Gastroesophageal sphincter (tissue), 4 donors: ENCODE measurements at regions not wholly inside any gene's neighbourhood (a gene's known extent, or its start where the extent isn't known, plus 50 kb on each side); places are given as distances from the start of the nearest gene placed in this dataset.
"Not testable (repeated sequence)": the region's sequence is repeated elsewhere in the genome, so short reads cannot be mapped to it uniquely, and the experiment has no call there.

ENCODE experiments used
- ATAC-seq: fragments of 150-250 bp; one replicate; pipeline ENCODE4 v1.9.1; 2016; ENCODE audit warnings: mild to moderate bottlenecking, moderate library complexity
- H3K27ac ChIP-seq, 4 donors: fragments of 200-600 bp; sonication (generic) in 3 of 4; 1 replicate in 3 of 4; 2 replicates in 1 of 4; pipeline ENCODE4 v1.5.1; 2016 to 2019
- H3K27me3 ChIP-seq: fragments of 200-600 bp; sonication (generic); one replicate; pipeline ENCODE4 v1.5.1; 2019
- H3K36me3 ChIP-seq, 2 donors: fragments of 200-600 bp; sonication (generic); one replicate each; pipeline ENCODE4 v1.5.1; 2019; ENCODE audit warnings: control low read depth in 1 of 2
- H3K4me1 ChIP-seq, 3 donors: fragments of 200-600 bp; sonication (generic); 1 replicate in 2 of 3; 2 replicates in 1 of 3; pipeline ENCODE4 v1.5.1; 2016 to 2019; ENCODE audit warnings: control low read depth in 2 of 3
- H3K4me3 ChIP-seq, 2 donors: fragments of 200-600 bp; sonication (generic); one replicate each; pipeline ENCODE4 v1.5.1; 2019; ENCODE audit warnings: mild to moderate bottlenecking in 1 of 2, moderate library complexity in 1 of 2
- H3K9me3 ChIP-seq, 3 donors: fragments of 200-600 bp; sonication (generic); one replicate each; pipeline ENCODE4 v1.5.1; 2017 to 2019; ENCODE audit warnings: control low read depth in 2 of 3
- EP300 ChIP-seq: sonication (generic); formaldehyde crosslinking; IDR thresholded peaks from one replicate; pipeline ENCODE4 v1.6.1; 2017; ENCODE audit warnings: antibody characterized with exemption, mild to moderate bottlenecking
- POLR2A ChIP-seq, 2 donors: fragments of 450-650 bp; IDR thresholded peaks; one replicate each; pipeline ENCODE4 v1.6.1; 2017; ENCODE audit warnings: antibody characterized with exemption in 2 of 2, mild to moderate bottlenecking in 2 of 2, moderate library complexity in 1 of 2
- POLR2AphosphoS5 ChIP-seq: sonication (generic); formaldehyde crosslinking; IDR thresholded peaks from one replicate; pipeline ENCODE4 v1.6.1; 2017; ENCODE audit warnings: antibody characterized with exemption
- WGBS, 2 donors: methylation state at CpG; one replicate each; pipeline ENCODE4 v1.1.5; 2018; ENCODE audit warnings: low coverage in 1 of 2; 5-methylcytosine and 5-hydroxymethylcytosine counted together
- TF ChIP-seq, protein P1 (sequence below), 4 experiments: fragments of 200-600 bp in 2 of 4; fragments of 450-650 bp in 2 of 4; sonication (generic) in 1 of 4; IDR thresholded peaks; one replicate each; pipeline ENCODE4 v1.5.1; 2017 to 2019; ENCODE audit warnings: antibody characterized with exemption in 4 of 4, mild to moderate bottlenecking in 2 of 4, moderate library complexity in 2 of 4

DNA sequence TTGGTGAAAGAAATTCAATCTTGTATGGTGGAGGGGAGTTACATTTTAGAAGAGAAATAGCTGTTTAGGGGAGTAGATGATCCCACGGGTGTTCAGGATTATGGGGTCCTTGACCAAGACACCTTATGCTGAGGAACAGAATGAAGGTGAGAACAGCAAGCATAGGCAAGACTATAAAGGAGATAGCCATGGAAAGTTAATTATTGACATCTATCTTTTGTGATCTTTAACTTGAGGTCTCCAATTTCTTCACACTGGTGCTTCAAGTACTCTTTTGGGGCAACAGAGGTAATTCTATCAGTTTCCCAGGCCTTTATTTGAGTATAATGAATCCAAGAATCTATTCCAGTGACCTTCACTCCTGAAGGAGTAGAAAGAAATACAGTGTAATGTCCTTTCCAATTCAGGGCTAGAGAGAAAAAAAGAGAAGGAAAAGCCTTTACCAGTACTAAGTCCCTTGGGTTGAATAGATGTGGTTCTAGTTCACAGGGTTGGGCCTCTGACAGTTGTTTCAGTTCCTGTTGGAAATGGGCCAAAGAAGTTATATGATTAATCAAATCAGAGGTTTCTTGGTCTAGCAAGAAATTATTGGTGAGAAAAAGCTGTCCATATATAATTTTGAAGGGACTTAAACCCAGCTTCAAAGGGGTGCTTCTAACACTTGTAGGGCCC, 2104.1 kb upstream of the ACO1 start:
- Histone ChIP-seq H3K4me3 (no peak overlapping the region), H3K27me3 (no peaks in the 10 kb centered on the region), H3K27ac (no peak overlapping the region), H3K9me3 (peaks cover 0 to 8% (median 0%) of the 10 kb centered on the region in 3 donors), H3K36me3 (no peaks in the 10 kb centered on the region), H3K4me1 (no peaks in the 10 kb centered on the region)
- TF ChIP-seq POLR2A (IDR thresholded peaks at IDR 0.05) (no peak), EP300 (no peak), POLR2AphosphoS5 (no peak)
- TF ChIP-seq, protein P1, sequence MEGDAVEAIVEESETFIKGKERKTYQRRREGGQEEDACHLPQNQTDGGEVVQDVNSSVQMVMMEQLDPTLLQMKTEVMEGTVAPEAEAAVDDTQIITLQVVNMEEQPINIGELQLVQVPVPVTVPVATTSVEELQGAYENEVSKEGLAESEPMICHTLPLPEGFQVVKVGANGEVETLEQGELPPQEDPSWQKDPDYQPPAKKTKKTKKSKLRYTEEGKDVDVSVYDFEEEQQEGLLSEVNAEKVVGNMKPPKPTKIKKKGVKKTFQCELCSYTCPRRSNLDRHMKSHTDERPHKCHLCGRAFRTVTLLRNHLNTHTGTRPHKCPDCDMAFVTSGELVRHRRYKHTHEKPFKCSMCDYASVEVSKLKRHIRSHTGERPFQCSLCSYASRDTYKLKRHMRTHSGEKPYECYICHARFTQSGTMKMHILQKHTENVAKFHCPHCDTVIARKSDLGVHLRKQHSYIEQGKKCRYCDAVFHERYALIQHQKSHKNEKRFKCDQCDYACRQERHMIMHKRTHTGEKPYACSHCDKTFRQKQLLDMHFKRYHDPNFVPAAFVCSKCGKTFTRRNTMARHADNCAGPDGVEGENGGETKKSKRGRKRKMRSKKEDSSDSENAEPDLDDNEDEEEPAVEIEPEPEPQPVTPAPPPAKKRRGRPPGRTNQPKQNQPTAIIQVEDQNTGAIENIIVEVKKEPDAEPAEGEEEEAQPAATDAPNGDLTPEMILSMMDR (IDR thresholded peaks at IDR 0.05), result no peak
- ATAC-seq, result no peak
- WGBS, 2 donors, result 58 to 60% methylated on average over 1 of the region's 1 CpG

DNA sequence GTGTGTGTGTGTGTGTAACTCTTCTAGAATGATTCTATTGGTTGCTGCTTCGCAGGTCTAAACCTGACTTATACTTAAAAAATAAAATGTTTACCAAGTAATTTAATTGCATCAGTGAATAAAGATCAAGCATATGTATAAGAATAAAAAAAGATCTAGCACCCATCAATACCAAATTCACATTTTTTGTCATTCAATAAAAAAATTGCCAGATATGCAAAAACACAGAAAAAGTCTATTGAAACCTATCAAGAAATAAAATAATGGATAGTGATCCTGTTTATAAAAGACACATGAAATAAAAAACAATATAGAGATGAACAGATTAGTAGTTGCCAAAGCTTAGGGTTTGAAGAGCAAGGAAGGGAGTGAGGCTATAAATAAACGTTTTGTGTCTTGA, 2095.0 kb upstream of the ACO1 start:
- Histone ChIP-seq H3K36me3 (no peaks in the 10 kb centered on the region), H3K9me3 (no peaks in the 10 kb centered on the region), H3K27me3 (no peaks in the 10 kb centered on the region), H3K27ac (no peak overlapping the region), H3K4me1 (no peaks in the 10 kb centered on the region), H3K4me3 (no peak overlapping the region)
- TF ChIP-seq, protein P1 (IDR thresholded peaks at IDR 0.05), result no peak
- TF ChIP-seq EP300, result no peak
- TF ChIP-seq POLR2A (IDR thresholded peaks at IDR 0.05), result no peak
- TF ChIP-seq POLR2AphosphoS5, result no peak
- 59 to 68% methylated on average over 2 of the region's 2 CpGs for WGBS, 2 donors
- ATAC-seq, result no peak

DNA sequence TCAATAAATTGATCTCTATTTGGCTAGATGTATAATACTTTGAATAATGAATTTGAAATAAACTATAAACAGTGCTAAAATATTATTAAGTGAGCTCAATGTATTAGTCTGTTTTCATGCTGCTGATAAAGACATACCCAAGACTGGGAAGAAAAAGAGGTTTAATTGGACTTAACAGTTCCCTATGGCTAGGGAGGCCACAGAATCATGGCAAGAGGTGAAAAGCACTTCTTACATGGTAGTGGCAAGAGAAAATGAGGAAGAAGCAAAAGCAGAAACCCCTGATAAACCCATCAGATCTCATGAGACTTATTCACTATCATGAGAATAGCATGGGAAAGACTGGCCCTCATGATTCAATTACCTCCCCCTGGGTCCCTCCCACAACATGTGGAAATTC, 2092.4 kb upstream of the ACO1 start:
- not testable (repeated sequence) for H3K4me3 ChIP-seq, H3K9me3 ChIP-seq, ATAC-seq, H3K27me3 ChIP-seq, H3K4me1 ChIP-seq, H3K36me3 ChIP-seq, H3K27ac ChIP-seq

DNA sequence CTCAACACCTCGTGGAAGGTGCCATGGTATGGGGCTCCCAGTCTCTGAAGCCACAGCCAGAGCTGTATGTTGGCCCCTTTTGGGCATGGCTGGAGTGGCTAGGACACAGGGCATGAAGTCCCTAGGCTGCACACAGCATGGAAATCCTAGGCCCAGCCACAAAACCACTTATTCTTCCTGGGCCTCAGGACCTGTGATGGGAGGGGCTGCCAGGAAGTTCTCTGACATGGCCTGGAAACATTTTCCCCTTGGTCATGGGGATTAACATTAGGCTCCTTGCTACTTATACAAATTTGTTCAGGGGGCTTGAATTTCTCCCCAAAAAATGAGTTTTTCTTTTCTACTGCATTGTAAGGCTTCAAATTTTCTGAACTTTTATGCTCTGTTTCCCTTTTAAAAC, 2091.2 kb upstream of the ACO1 start:
- 60% methylated on average over 1 of the region's 1 CpG; no CpG with 5 or more reads in 1 of the 2 donors for WGBS, 2 donors
- no peaks in the 10 kb centered on the region for H3K4me1 ChIP-seq
- TF ChIP-seq, protein P1 (IDR thresholded peaks at IDR 0.05), result no peak
- TF ChIP-seq POLR2AphosphoS5 (no peak), EP300 (no peak), POLR2A (IDR thresholded peaks at IDR 0.05) (no peak)
- H3K4me3 ChIP-seq, result no peak overlapping the region
- H3K27ac ChIP-seq, result no peak overlapping the region
- no peaks in the 10 kb centered on the region for H3K27me3 ChIP-seq
- ATAC-seq, result no peak
- no peaks in the 10 kb centered on the region for H3K9me3 ChIP-seq
- H3K36me3 ChIP-seq, result no peaks in the 10 kb centered on the region

DNA sequence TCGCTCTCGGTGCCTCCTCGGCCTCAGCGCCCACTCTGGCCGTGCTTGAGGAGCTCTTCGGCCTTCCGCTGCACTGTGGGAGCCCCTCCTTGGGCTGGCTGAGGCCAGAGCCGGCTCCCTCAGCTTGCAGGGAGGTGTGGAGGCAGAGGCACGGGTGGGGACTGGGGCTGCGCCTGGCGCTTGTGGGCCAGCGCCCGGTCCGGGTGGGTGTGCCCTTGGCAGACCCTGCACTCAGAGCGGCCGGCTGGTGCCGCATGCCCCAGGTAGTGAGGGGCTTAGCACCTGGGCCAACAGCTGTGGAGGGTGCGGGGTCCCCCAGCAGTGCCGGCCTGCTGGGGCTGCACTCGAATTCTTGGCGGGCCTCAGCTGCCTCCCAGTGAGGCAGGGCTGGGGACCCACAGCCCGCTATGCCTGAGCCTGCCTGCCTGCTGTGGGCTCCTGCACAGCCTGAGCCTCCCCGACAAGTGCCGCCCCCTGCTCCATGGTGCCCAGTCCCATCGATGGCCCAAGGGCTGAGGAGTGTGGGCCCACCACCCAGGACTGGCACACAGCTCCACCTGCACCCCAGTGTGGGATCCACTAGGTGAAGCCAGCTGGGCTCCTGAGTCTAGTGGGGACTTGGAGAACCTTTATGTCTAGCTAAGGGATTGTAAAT, 2085.2 kb upstream of the ACO1 start:
- Histone ChIP-seq H3K9me3 (no peaks in the 10 kb centered on the region), H3K27me3 (no peaks in the 10 kb centered on the region), H3K4me3 (no peak overlapping the region), H3K27ac (no peak overlapping the region), H3K36me3 (no peaks in the 10 kb centered on the region), H3K4me1 (no peaks in the 10 kb centered on the region)
- TF ChIP-seq POLR2AphosphoS5, result no peak
- TF ChIP-seq POLR2A (IDR thresholded peaks at IDR 0.05), result no peak
- TF ChIP-seq, protein P1 (IDR thresholded peaks at IDR 0.05), result no peak
- no peak for TF ChIP-seq EP300
- ATAC-seq, result no peak
- WGBS, 2 donors, result 100% methylated on average over 1 of the region's 25 CpGs; no CpG with 5 or more reads in 1 of the 2 donors
